K562 (cell line): ENCODE measurements at regions not wholly inside any gene's neighbourhood (a gene's known extent, or its start where the extent isn't known, plus 50 kb on each side); places are given as distances from the start of the nearest gene placed in this dataset.

Source experiments
- ATAC-seq: fragments of 200-7000 bp; cut with Tn5 transposase; 3 replicates; pipeline ENCODE4 v1.9.1; 2020; ENCODE audit warnings: moderate library complexity
- BruUV-seq: library from RNA; stranded (reverse); fragments of 400-500 nt; replicated peaks from 2 replicates; lab custom pipeline; 2021; lab: Mats Ljungman, UMichigan
- CTCF ChIA-PET: fragments of 300-600 bp; formaldehyde crosslinking; extraction: SDS; loops from one replicate; lab custom pipeline; 2021; ENCODE audit warnings: low intra/inter-chr PET ratio; lab: Yijun Ruan, JAX
- POLR2A ChIA-PET: fragments of 300-600, 350-650 bp; sonication (Branson Sonifier 250); formaldehyde crosslinking; extraction: SDS; loops from one replicate; lab custom pipeline; 2021; ENCODE audit warnings: antibody characterized with exemption, inconsistent platforms; lab: Yijun Ruan, JAX
- DNase-seq, 4 experiments: peaks; one replicate each; pipeline versions ENCODE4 v3.0.0 to v3.0.0-alpha.2; 2011 to 2018; ENCODE audit warnings: low spot score in 3 of 4, mixed read lengths in 3 of 4; ENCODE audit errors: extremely low read depth in 1 of 4
- FAIRE-seq: peaks from 2 replicates; lab custom pipeline; 2011; peaks lifted over from hg19 to GRCh38; lab: Jason Lieb, UNC
- H2AFZ ChIP-seq: 2 replicates; pipeline ENCODE4 v1.6.0; 2011; ENCODE audit warnings: low read depth, low read length, control low read depth, inconsistent platforms
- H3K27ac ChIP-seq: fragments of 200-600 bp; 3 replicates; pipeline ENCODE4 v1.8.0; 2011; ENCODE audit warnings: low read depth, mild to moderate bottlenecking, control low read depth, inconsistent platforms, low read length, moderate library complexity, mixed read lengths; ENCODE audit errors: extremely low read depth
- H3K27me3 ChIP-seq, 2 experiments: fragments of 300-600 bp in 1 of 2; 2 replicates in 1 of 2; 3 replicates in 1 of 2; pipeline versions ENCODE4 v1.6.0 to v1.8.0; 2011; ENCODE audit warnings: inconsistent platforms in 2 of 2, low read length in 2 of 2, mild to moderate bottlenecking in 1 of 2, mixed read lengths in 1 of 2, moderate library complexity in 1 of 2; ENCODE audit not compliant: control insufficient read depth in 2 of 2, insufficient read depth in 2 of 2
- H3K36me3 ChIP-seq: fragments of 300-600 bp; 3 replicates; pipeline ENCODE4 v1.8.0; 2011; ENCODE audit warnings: mild to moderate bottlenecking, low read length, inconsistent platforms; ENCODE audit not compliant: control insufficient read depth, insufficient read depth
- H3K4me1 ChIP-seq, 2 experiments: fragments of 200-600 bp in 1 of 2; replicated peaks in 1 of 2; 2 replicates in 1 of 2; 3 replicates in 1 of 2; pipeline versions ENCODE4 v1.5.1 to v1.8.0; 2011; ENCODE audit warnings: inconsistent platforms in 2 of 2, low read length in 2 of 2, mild to moderate bottlenecking in 1 of 2, mixed read lengths in 1 of 2, moderate library complexity in 1 of 2; ENCODE audit not compliant: control insufficient read depth in 2 of 2, insufficient read depth in 2 of 2
- H3K4me2 ChIP-seq: 2 replicates; pipeline ENCODE4 v1.6.1; 2011; ENCODE audit warnings: low read length, control low read depth, inconsistent platforms, mixed read lengths; ENCODE audit not compliant: insufficient read depth
- H3K4me3 ChIP-seq: fragments of 200-600 bp; sonication (generic), shearing (Covaris generic); 2 replicates; pipeline ENCODE4 v1.5.1; 2016; ENCODE audit warnings: control low read depth, inconsistent platforms
- H3K79me2 ChIP-seq: fragments of 200-600 bp; 3 replicates; pipeline ENCODE4 v1.8.0; 2011; ENCODE audit warnings: low read length, inconsistent platforms; ENCODE audit not compliant: control insufficient read depth, insufficient read depth
- H3K9ac ChIP-seq, 2 experiments: 2 replicates each; pipeline versions ENCODE4 v1.6.0 to v1.6.1; 2011; ENCODE audit warnings: low read depth in 2 of 2, low read length in 2 of 2, control low read depth in 1 of 2, inconsistent platforms in 1 of 2, mild to moderate bottlenecking in 1 of 2, mixed read lengths in 1 of 2; ENCODE audit not compliant: insufficient read depth in 1 of 2
- H3K9me1 ChIP-seq: one replicate; pipeline ENCODE4 v1.6.0; 2011; ENCODE audit warnings: inconsistent platforms, mild to moderate bottlenecking, low read length, moderate library complexity; ENCODE audit not compliant: control insufficient read depth, insufficient read depth
- H3K9me3 ChIP-seq: replicated peaks from 2 replicates; pipeline ENCODE4 v1.5.1; 2011; ENCODE audit warnings: low read depth, low read length, inconsistent platforms; ENCODE audit not compliant: control insufficient read depth, insufficient read depth
- H4K20me1 ChIP-seq: replicated peaks from 2 replicates; pipeline ENCODE4 v1.6.1; 2011; ENCODE audit warnings: low read length, inconsistent platforms, mixed read lengths; ENCODE audit not compliant: control insufficient read depth, insufficient read depth
- NBN ChIP-seq: fragments of 450-650 bp; IDR thresholded peaks from 2 replicates; pipeline ENCODE4 v1.6.1; 2016; ENCODE audit warnings: low read depth, mild to moderate bottlenecking
- RNF219 ChIP-seq: fragments of 250-450 bp; sonication (Bioruptor Pico); IDR thresholded peaks from 2 replicates; pipeline ENCODE4 v1.5.0; 2022; ENCODE audit warnings: mild to moderate bottlenecking
- THRA ChIP-seq: fragments of 450-650 bp; IDR thresholded peaks from 2 replicates; pipeline ENCODE4 v1.6.1; 2017; ENCODE audit warnings: mild to moderate bottlenecking, moderate library complexity
- ZZZ3 ChIP-seq: fragments of 450-650 bp; IDR thresholded peaks from 2 replicates; pipeline ENCODE4 v1.6.1; 2016; ENCODE audit warnings: antibody characterized with exemption, mild to moderate bottlenecking, moderate library complexity
- WGBS: fragments of 100-300 bp; shearing (Covaris generic); methylation state at CpG from one replicate; pipeline ENCODE4 v1.1.6; 2016; ENCODE audit warnings: low coverage, mixed read lengths; ENCODE audit not compliant: insufficient coverage; ENCODE audit errors: missing lambda C conversion rate; 5-methylcytosine and 5-hydroxymethylcytosine counted together
- in situ Hi-C: fragments of 300-500 bp; cut with MboI; formaldehyde crosslinking; loops from 4 replicates; pipeline ENCODE4 v1.15.0; 2018; ENCODE audit warnings: inconsistent platforms, mixed read lengths
- intact Hi-C: fragments of 100-400 bp; cut with micrococcal nuclease; formaldehyde crosslinking; loops from 2 replicates; pipeline ENCODE4 v1.14.2; 2022

GRCh38 chr5:30100929-30101328 is 1092.6 kb upstream of the CDH6 start (continued):
- no peak for TF ChIP-seq ZZZ3
- no peak for TF ChIP-seq THRA
- no peak for TF ChIP-seq RNF219 (CRISPR knock-in tag)

- in situ Hi-C loops: no loop called here
These were observed 1093.3 kb upstream of the CDH6 start for GRCh38 chr5:30100148-30100713.

More at GRCh38 chr5:30100148-30100713, 1093.3 kb upstream of the CDH6 start:
- no peaks in the 10 kb centered on the region for H3K27me3 ChIP-seq
- no peaks in the 10 kb centered on the region for H3K9me3 ChIP-seq
- no peak for ATAC-seq
- H2AFZ ChIP-seq: no peak overlapping the region
- 2% methylated on average over 4 of the region's 5 CpGs for WGBS
- no peaks in the 10 kb centered on the region for H3K9me1 ChIP-seq
- BruUV-seq: no TSS peak
- TF ChIP-seq NBN: no peak
- no peaks in the 10 kb centered on the region for H3K4me1 ChIP-seq
- no peak overlapping the region for H3K4me2 ChIP-seq
- DNase-seq: no peak
- ChIA-PET CTCF (no interaction called here), POLR2A (no interaction called here)
- no peak for FAIRE-seq
- no peak overlapping the region for H3K9ac ChIP-seq
- H3K36me3 ChIP-seq: no peaks in the 10 kb centered on the region
- intact Hi-C loops: no loop called here
- no peak overlapping the region for H3K4me3 ChIP-seq
- no peak overlapping the region for H3K27ac ChIP-seq
- H4K20me1 ChIP-seq: no peaks in the 10 kb centered on the region
- H3K79me2 ChIP-seq: no peaks in the 10 kb centered on the region
